Mucosa of rectum (tissue), 2 donors: ENCODE measurements at regions not wholly inside any gene's neighbourhood (a gene's known extent, or its start where the extent isn't known, plus 50 kb on each side); places are given as distances from the start of the nearest gene placed in this dataset.

Experiments used
- H3K27ac ChIP-seq, 2 donors: one replicate each; pipeline ENCODE4 v1.7.0; 2013; ENCODE audit warnings: inconsistent platforms in 2 of 2, low read depth in 2 of 2, low read length in 2 of 2
- H3K27me3 ChIP-seq, 2 donors: one replicate each; pipeline ENCODE4 v1.7.0; 2013; ENCODE audit warnings: low read length in 2 of 2; ENCODE audit not compliant: control insufficient read depth in 2 of 2, insufficient read depth in 2 of 2
- H3K36me3 ChIP-seq, 2 donors: one replicate each; pipeline ENCODE4 v1.7.0; 2013; ENCODE audit warnings: low read length in 2 of 2; ENCODE audit not compliant: control insufficient read depth in 2 of 2, insufficient read depth in 2 of 2
- H3K4me1 ChIP-seq, 2 donors: one replicate each; pipeline ENCODE4 v1.7.0; 2013; ENCODE audit warnings: low read length in 2 of 2, mild to moderate bottlenecking in 1 of 2; ENCODE audit not compliant: control insufficient read depth in 2 of 2, insufficient read depth in 2 of 2
- H3K4me3 ChIP-seq, 2 donors: one replicate each; pipeline ENCODE4 v1.7.0; 2013; ENCODE audit warnings: low read length in 2 of 2
- H3K9ac ChIP-seq, 2 donors: one replicate each; pipeline ENCODE4 v1.7.0; 2013; ENCODE audit warnings: low read length in 2 of 2, low read depth in 1 of 2, mild to moderate bottlenecking in 1 of 2
- H3K9me3 ChIP-seq, 2 donors: one replicate each; pipeline ENCODE4 v1.7.0; 2013; ENCODE audit warnings: low read length in 2 of 2; ENCODE audit not compliant: control insufficient read depth in 2 of 2
- donor health status: healthy.
- donor health status: Normal muscosa, but diverticular disease.

GRCh38 chr12:34361721-34362316, 339.5 kb downstream of the ALG10 start:
- Histone ChIP-seq H3K9ac (no peak overlapping the region), H3K27ac (no peak overlapping the region), H3K4me1 (no peaks in the 10 kb centered on the region), H3K27me3 (no peaks in the 10 kb centered on the region), H3K36me3 (no peaks in the 10 kb centered on the region), H3K4me3 (no peak overlapping the region), H3K9me3 (peaks cover 0 to 10% of the 10 kb centered on the region in 2 donors)

- peaks cover 0 to 9% of the 10 kb centered on the region in 2 donors for H3K9me3 ChIP-seq
Measured at GRCh38 chr12:34363050-34363673, 340.9 kb downstream of the ALG10 start.

GRCh38 chr12:34368079-34368478, 345.8 kb downstream of the ALG10 start:
- H3K9me3 ChIP-seq = peaks cover 3 to 12% of the 10 kb centered on the region in 2 donors
- no peaks in the 10 kb centered on the region for H3K4me1 ChIP-seq
- H3K27me3 ChIP-seq = no peaks in the 10 kb centered on the region

More at GRCh38 chr12:34363050-34363673, 340.9 kb downstream of the ALG10 start:
- Histone ChIP-seq H3K4me1 (no peaks in the 10 kb centered on the region), H3K9ac (no peak overlapping the region), H3K27ac (no peak overlapping the region), H3K36me3 (no peaks in the 10 kb centered on the region), H3K27me3 (no peaks in the 10 kb centered on the region), H3K4me3 (no peak overlapping the region)

GRCh38 chr12:34371050-34371449, 348.8 kb downstream of the ALG10 start:
- H3K27me3 ChIP-seq = no peaks in the 10 kb centered on the region
- no peak overlapping the region for H3K27ac ChIP-seq
- no peak overlapping the region for H3K4me3 ChIP-seq
- H3K9ac ChIP-seq = no peak overlapping the region
- peaks cover 7 to 10% of the 10 kb centered on the region in 2 donors for H3K9me3 ChIP-seq
- H3K36me3 ChIP-seq = no peaks in the 10 kb centered on the region
- no peaks in the 10 kb centered on the region for H3K4me1 ChIP-seq

More at GRCh38 chr12:34368079-34368478, 345.8 kb downstream of the ALG10 start:
- Histone ChIP-seq H3K9ac (no peak overlapping the region), H3K36me3 (no peaks in the 10 kb centered on the region), H3K4me3 (no peak overlapping the region), H3K27ac (no peak overlapping the region)

GRCh38 chr12:34372003-34372402, 349.7 kb downstream of the ALG10 start:
- Histone ChIP-seq H3K9me3 (peaks cover 7 to 8% of the 10 kb centered on the region in 2 donors), H3K27me3 (no peaks in the 10 kb centered on the region), H3K4me3 (no peak overlapping the region), H3K27ac (no peak overlapping the region), H3K36me3 (no peaks in the 10 kb centered on the region), H3K9ac (no peak overlapping the region), H3K4me1 (no peaks in the 10 kb centered on the region)

GRCh38 chr12:34373926-34374325, 351.6 kb downstream of the ALG10 start:
- no peak overlapping the region for H3K4me3 ChIP-seq
- H3K27me3 ChIP-seq = no peaks in the 10 kb centered on the region
- no peak overlapping the region for H3K9ac ChIP-seq
- peaks cover 7 to 12% of the 10 kb centered on the region in 2 donors for H3K9me3 ChIP-seq
- no peak overlapping the region for H3K27ac ChIP-seq
- no peaks in the 10 kb centered on the region for H3K4me1 ChIP-seq
- H3K36me3 ChIP-seq = no peaks in the 10 kb centered on the region

GRCh38 chr12:34376133-34376799, 354.0 kb downstream of the ALG10 start:
- Histone ChIP-seq H3K36me3 (no peaks in the 10 kb centered on the region), H3K4me1 (no peaks in the 10 kb centered on the region), H3K4me3 (no peak overlapping the region), H3K27me3 (no peaks in the 10 kb centered on the region), H3K27ac (no peak overlapping the region), H3K9ac (no peak overlapping the region), H3K9me3 (peaks cover 13 to 19% of the 10 kb centered on the region in 2 donors)

GRCh38 chr12:34377243-34378035, 355.1 kb downstream of the ALG10 start:
- no peak overlapping the region for H3K27ac ChIP-seq
- H3K36me3 ChIP-seq = no peaks in the 10 kb centered on the region
- no peak overlapping the region for H3K9ac ChIP-seq
- no peaks in the 10 kb centered on the region for H3K27me3 ChIP-seq
- no peak overlapping the region for H3K4me3 ChIP-seq
- H3K4me1 ChIP-seq = no peaks in the 10 kb centered on the region
- H3K9me3 ChIP-seq = peaks cover 13 to 18% of the 10 kb centered on the region in 2 donors

GRCh38 chr12:34379142-34379541, 356.8 kb downstream of the ALG10 start:
- no peak overlapping the region for H3K4me3 ChIP-seq
- no peaks in the 10 kb centered on the region for H3K27me3 ChIP-seq
- H3K9me3 ChIP-seq = peaks cover 10 to 16% of the 10 kb centered on the region in 2 donors
- H3K4me1 ChIP-seq = no peaks in the 10 kb centered on the region
- H3K27ac ChIP-seq = no peak overlapping the region
- no peak overlapping the region for H3K9ac ChIP-seq
- no peaks in the 10 kb centered on the region for H3K36me3 ChIP-seq

- H3K36me3 ChIP-seq = no peaks in the 10 kb centered on the region
- no peaks in the 10 kb centered on the region for H3K27me3 ChIP-seq
- H3K9ac ChIP-seq = no peak overlapping the region
- no peak overlapping the region for H3K27ac ChIP-seq
- no peak overlapping the region for H3K4me3 ChIP-seq
- no peaks in the 10 kb centered on the region for H3K4me1 ChIP-seq
- peaks cover 6 to 11% of the 10 kb centered on the region in 2 donors for H3K9me3 ChIP-seq
Measured at GRCh38 chr12:34384693-34385092, 362.4 kb downstream of the ALG10 start.
